C4-2B (cell line): ENCODE measurements at regions not wholly inside any gene's neighbourhood (a gene's known extent, or its start where the extent isn't known, plus 50 kb on each side); places are given as distances from the start of the nearest gene placed in this dataset.

Experiments
- CTCF ChIP-seq: fragments of 450-650 bp; conservative IDR thresholded peaks from 2 replicates; pipeline ENCODE4 v1.5.1; 2017; ENCODE audit warnings: mild to moderate bottlenecking
- ZFX ChIP-seq: fragments of 450-650 bp; IDR thresholded peaks from 2 replicates; pipeline ENCODE4 v1.6.1; 2017

- TF ChIP-seq CTCF, result no peak
- no peak for TF ChIP-seq ZFX
Measured at GRCh38 chr4:148542922-148543623, 100.9 kb upstream of the NR3C2 start.
